G401 (cell line): ENCODE measurements at regions not wholly inside any gene's neighbourhood (a gene's known extent, or its start where the extent isn't known, plus 50 kb on each side); places are given as distances from the start of the nearest gene placed in this dataset.

Experiments
- DNase-seq: peaks from one replicate; pipeline ENCODE4 v3.0.0-alpha.2; 2015; ENCODE audit warnings: low spot score
- in situ Hi-C: cut with HindIII; loops from 2 replicates; pipeline ENCODE4 v1.10.0; 2016; ENCODE audit warnings: low sequenced_read_pairs, mixed read lengths

GRCh38 chr7:46739518-46740234 lies 818.6 kb upstream of the IGFBP3 start:
- in situ Hi-C loops = no loop called here
- DNase-seq = peak; percentile 3

GRCh38 chr7:46738796-46739195 lies 817.7 kb upstream of the IGFBP3 start:
- in situ Hi-C loops = no loop called here
- DNase-seq = no peak

- no peak for DNase-seq
- in situ Hi-C loops = no loop called here
Measured at GRCh38 chr7:46738165-46738564, 817.1 kb upstream of the IGFBP3 start.

GRCh38 chr7:46725838-46726237 lies 804.8 kb upstream of the IGFBP3 start:
- in situ Hi-C loops = no loop called here

GRCh38 chr7:46725136-46725535 lies 804.1 kb upstream of the IGFBP3 start:
- no peak for DNase-seq
- in situ Hi-C loops = no loop called here

More at GRCh38 chr7:46725838-46726237, 804.8 kb upstream of the IGFBP3 start:
- no peak for DNase-seq

GRCh38 chr7:46723742-46724141 lies 802.7 kb upstream of the IGFBP3 start:
- in situ Hi-C loops = no loop called here
- DNase-seq = no peak

GRCh38 chr7:46723003-46723402 lies 801.9 kb upstream of the IGFBP3 start:
- in situ Hi-C loops = no loop called here
- DNase-seq = no peak

- in situ Hi-C loops = no loop called here
- no peak for DNase-seq
Measured at GRCh38 chr7:46720761-46721160, 799.7 kb upstream of the IGFBP3 start.

- in situ Hi-C loops = no loop called here
- no peak for DNase-seq
Measured at GRCh38 chr7:46719616-46720015, 798.5 kb upstream of the IGFBP3 start.

GRCh38 chr7:46716926-46717325 lies 795.9 kb upstream of the IGFBP3 start:
- in situ Hi-C loops = no loop called here

GRCh38 chr7:46715579-46715978 lies 794.5 kb upstream of the IGFBP3 start:
- DNase-seq = no peak
- in situ Hi-C loops = no loop called here

More at GRCh38 chr7:46716926-46717325, 795.9 kb upstream of the IGFBP3 start:
- DNase-seq = no peak

GRCh38 chr7:46714904-46715303 lies 793.8 kb upstream of the IGFBP3 start:
- in situ Hi-C loops = no loop called here
- no peak for DNase-seq

- in situ Hi-C loops = no loop called here
- DNase-seq = no peak
Measured at GRCh38 chr7:46713868-46714596, 793.0 kb upstream of the IGFBP3 start.

GRCh38 chr7:46710927-46711326 lies 789.9 kb upstream of the IGFBP3 start:
- no peak for DNase-seq
- in situ Hi-C loops = no loop called here

GRCh38 chr7:46707973-46708372 lies 786.9 kb upstream of the IGFBP3 start:
- in situ Hi-C loops = no loop called here
- DNase-seq = no peak

GRCh38 chr7:46705386-46706255 lies 784.5 kb upstream of the IGFBP3 start:
- in situ Hi-C loops = no loop called here
- no peak for DNase-seq

GRCh38 chr7:46696741-46697140 lies 775.7 kb upstream of the IGFBP3 start:
- DNase-seq = no peak
- in situ Hi-C loops = no loop called here

- no peak for DNase-seq
- in situ Hi-C loops = no loop called here
Measured at GRCh38 chr7:46695051-46695708, 774.1 kb upstream of the IGFBP3 start.

GRCh38 chr7:46694058-46694457 lies 773.0 kb upstream of the IGFBP3 start:
- no peak for DNase-seq
- in situ Hi-C loops = no loop called here
